HG02759 (cell line): ENCODE measurements at regions not wholly inside any gene's neighbourhood (a gene's known extent, or its start where the extent isn't known, plus 50 kb on each side); places are given as distances from the start of the nearest gene placed in this dataset.
A peak's percentile ranks its signal among the peaks of the same experiment; 100 is the strongest.
"Not testable (repeated sequence)": the region's sequence is repeated elsewhere in the genome, so short reads cannot be mapped to it uniquely, and the experiment has no call there.

Source experiments
- ATAC-seq: cut with Tn5 transposase; IDR thresholded peaks from one replicate; pipeline ENCODE4 v1.9.1; 2021; ENCODE audit warnings: mild to moderate bottlenecking, moderate library complexity; ENCODE audit not compliant: unreplicated experiment

DNA sequence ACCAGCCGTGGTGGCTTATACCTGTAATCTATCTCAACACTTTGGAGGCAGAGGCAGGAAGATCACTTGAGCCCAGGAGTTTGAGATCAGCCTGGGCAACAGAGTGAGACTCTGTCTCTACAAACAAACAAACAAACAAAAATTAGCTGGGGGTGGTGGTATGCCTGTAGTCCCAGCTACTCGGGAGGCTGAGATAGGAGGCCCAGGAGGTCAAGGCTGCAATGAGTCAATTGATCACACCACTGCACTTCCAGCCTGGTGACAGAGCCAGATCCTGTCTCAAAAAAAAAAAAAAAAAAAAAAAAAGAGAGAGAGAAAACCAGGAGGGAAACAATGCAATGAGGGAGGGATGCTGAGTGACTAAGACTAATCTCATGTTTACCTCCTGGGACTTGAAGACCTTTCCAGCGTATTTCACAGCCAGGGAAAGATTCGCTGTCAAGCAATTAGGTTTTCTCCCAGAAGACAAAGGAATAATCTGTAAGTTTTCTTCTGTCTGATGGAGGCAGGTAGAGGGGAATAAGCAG is 51.1 kb upstream of the MIER3 start:
- ATAC-seq = no peak

DNA sequence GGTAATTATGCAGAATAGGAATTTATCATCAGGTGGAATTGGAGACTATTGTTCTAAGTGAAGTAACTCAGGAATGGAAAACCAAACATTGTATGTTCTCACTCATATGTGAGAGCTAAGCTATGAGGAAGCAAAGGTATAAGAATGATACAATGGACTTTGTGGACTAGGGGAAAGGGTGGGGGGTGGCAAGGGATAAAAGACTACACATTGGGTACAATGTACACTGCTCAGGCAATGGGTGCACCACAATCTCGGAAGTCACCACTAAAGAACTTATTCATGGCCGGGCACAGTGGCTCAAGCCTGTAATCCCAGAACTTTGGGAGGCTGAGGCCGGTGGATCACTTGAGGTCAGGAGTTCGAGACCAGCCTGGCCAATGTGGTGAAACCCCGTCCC is 51.6 kb upstream of the MIER3 start:
- not testable (repeated sequence) for ATAC-seq

DNA sequence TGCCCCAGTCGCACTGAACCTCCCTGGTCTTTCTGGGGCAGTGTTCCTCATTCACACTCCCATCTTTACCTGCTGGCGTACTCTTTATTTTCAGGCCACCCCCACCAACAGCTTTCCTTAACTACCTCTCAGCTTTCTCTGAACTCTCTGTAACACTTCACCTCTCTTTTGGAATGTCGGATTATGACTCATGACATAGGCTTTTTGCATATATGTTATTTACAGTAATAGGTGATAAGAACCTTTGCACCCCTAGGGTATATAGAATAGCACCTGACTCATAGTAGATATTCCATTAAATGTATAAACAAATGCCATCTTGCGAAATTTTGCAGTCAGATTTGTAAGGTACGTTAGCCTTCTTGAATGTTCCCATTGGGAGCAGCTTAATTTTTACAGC is 52.9 kb upstream of the MIER3 start:
- ATAC-seq = no peak

GRCh38 chr5:57007344-57007743 is 55.4 kb upstream of the MIER3 start:
- ATAC-seq = peak; percentile 55

GRCh38 chr5:57009811-57010210 is 57.9 kb upstream of the MIER3 start:
- no peak for ATAC-seq

- ATAC-seq = no peak
These were observed 58.9 kb upstream of the MIER3 start for GRCh38 chr5:57010786-57011185.

- ATAC-seq = no peak
These were observed 60.6 kb upstream of the MIER3 start for GRCh38 chr5:57012511-57012910.

DNA sequence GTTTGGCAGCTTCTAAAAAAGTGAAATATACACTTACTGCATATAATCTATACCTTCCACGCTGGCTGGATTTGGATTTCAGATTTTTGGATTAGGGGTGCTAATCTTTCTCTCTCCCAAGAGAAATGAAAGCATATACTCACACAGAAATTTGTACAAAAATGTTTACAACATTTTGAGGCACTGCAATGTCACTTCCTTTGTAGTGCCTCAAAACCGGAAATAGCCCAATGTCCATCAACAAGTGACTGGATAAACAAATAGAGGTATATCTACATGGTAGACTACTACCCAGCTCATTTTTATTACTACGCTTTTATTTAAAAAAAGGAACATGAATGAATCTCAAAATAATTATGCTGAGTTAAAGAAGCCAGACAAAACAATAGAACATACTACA is 74.0 kb upstream of the MIER3 start:
- no peak for ATAC-seq

- ATAC-seq = no peak
These were observed 76.2 kb upstream of the MIER3 start for GRCh38 chr5:57028161-57028560.

DNA sequence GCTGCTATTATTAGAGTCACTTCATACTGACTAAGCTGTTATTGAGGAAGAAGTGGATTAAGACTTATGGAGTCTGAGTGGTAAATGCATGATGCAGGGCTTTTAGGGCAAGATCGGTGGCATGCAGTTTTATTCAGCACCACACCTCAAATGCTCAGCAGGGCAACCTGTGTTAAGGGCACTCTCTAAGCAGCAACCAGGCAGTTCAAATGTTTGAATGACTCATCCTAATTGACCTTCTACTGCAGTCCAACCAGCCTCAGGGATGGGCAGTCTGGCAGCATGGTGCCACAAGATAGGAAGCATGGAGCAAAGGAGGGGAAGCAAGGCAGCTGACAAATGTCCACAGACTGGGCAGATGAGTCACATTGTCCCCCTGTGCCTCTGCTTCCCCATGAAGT is 80.2 kb upstream of the MIER3 start:
- ATAC-seq = no peak

DNA sequence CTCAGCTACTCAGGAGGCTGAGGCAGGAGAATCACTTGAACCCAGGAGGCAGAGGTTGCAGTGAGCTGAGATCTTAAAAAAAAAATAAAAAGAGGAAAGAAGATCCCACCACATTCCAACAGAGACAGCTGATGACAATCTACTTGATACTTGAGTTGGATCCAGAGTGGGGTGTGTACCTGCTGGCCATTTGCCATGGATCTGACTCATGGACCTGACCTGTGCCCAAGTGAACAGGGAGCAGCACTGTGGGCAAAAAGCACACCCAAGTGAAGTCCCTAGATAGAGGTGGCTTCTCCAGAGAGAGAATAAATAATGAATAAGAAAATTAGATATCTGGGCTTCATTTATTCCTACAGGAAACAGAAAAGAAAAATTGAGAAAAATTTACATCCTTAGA is 81.2 kb upstream of the MIER3 start:
- no peak for ATAC-seq

DNA sequence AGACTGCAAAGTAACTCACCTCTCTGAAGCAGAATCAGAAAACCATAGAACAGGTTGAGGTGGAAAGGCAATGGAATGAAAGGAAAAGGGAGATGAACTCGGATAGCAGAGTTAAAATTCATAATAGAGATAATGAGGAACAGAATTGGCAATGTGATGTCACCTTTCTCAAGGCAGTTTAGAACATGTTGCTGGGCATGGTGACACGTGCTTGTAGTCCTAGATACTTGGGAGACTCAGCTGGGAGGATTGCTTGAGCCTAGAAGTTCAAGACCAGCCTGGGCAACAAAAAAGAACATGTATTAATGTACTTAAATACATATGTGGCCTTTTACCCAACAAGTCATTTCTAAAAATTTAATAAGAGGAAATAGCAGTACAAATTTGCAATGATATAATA is 81.6 kb upstream of the MIER3 start:
- ATAC-seq = no peak

DNA sequence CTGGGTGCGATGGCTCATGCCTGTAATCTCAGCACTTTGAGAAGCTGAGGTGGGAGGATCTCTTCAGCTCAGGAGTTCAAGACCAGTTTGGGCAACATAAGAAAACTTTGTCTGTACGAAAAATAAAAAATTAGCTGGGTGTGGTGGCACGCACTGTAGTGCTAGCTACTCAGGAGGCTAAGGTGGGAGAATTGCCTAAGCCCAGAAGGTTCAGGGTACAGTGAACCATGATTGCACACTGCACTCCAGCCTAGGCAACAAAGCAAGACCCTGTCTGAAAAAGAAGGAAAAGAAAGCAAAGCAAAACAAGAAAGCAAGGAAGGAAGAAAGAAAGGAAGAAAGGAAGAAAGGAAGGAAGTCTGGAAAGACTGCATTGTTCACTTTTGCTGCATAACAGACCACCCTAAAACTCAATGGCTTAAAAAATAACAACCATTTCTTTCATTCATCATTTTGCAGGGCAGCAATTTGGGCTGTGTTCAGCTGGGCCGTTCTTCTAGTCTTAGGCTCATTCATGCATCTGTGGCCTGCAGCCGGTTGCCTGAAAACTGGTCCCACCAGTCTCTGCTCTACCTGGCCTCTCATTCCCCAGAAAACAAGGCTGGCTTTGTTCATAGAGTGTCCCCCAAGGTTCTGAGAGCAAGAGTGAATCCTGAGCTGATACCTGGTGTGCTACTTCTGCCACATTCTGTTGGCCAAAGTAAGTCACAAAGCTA is 82.4 kb upstream of the MIER3 start:
- ATAC-seq = no peak

DNA sequence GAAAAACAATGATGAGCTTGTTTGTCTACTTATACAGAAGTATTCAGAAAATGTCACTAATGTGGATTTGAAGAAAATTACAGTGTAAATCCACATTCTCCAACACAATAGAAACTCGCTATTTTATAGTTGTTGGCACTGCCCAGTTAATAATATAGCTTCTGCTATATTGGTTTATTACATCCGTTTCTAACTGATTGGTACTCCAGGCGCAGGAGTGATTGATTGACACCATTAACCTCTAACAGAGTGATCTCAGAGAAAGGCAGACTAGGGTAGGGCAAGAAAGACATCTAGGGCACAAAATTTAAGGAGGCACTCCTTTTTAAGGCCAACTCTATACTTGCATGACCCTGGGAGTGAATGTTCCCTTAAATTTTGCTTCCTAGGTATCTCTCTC is 84.0 kb upstream of the MIER3 start:
- no peak for ATAC-seq

DNA sequence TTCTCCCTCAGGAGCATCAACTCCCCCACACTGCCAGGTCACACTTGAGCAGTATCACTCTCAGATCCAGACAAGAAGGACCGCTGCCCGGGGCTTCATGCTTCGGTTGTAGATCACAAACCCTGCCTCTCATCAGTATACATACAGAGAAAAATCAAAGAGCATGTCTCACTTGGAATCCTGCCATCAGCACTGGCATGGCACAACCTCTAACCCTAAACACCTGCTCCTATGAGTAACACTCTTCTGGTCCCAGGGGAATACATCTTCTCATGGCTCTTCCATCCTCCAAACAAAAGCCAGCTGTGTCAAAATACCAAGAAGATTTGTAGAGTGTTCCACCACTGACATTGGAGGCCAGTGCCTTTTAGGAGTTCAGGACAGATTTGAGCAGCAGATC is 84.8 kb upstream of the MIER3 start:
- ATAC-seq = no peak

GRCh38 chr5:57037355-57037754 is 85.4 kb upstream of the MIER3 start:
- no peak for ATAC-seq

DNA sequence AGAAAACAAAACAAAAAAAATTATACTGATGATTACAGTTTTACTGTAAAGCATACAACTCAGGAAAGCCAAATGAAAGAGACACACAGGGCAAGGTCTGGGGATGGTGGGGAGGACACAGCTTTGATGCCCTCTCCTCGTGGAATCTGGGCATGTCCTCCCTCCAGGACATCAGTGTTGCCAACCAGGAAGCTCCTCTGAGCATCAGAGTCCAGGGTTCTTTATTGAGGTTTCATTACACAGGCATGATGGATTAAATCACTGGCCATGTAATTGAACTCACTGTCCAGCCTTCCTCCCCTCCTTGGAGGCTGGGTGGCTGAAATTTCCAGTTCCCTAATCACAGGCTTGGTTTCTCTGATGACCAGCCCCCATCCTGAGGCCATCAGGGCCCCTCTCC is 89.6 kb upstream of the MIER3 start:
- ATAC-seq = no peak

DNA sequence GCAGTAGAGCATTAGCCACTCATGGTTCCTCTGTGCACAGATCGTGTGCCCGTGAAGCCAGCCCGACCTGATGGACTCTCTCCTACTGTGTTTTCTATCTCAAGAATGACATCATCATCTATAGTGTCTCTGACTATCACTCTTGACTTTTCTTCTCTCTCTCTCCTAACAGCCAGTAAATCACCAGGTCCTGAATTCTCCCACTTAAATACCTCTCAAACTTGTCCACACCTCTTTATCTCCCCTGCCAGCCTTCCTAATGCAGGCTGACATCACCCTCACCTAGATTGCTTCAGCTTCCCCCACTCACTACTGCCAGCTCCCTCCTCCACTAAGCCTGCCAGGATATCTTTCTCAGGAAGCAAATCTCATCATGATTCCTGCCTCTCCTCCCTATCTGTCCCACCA is 90.6 kb upstream of the MIER3 start:
- ATAC-seq = no peak

- ATAC-seq = no peak
These were observed 102.2 kb upstream of the MIER3 start for GRCh38 chr5:57054135-57054534.

- no peak for ATAC-seq
These were observed 102.7 kb upstream of the MIER3 start for GRCh38 chr5:57054671-57055070.

DNA sequence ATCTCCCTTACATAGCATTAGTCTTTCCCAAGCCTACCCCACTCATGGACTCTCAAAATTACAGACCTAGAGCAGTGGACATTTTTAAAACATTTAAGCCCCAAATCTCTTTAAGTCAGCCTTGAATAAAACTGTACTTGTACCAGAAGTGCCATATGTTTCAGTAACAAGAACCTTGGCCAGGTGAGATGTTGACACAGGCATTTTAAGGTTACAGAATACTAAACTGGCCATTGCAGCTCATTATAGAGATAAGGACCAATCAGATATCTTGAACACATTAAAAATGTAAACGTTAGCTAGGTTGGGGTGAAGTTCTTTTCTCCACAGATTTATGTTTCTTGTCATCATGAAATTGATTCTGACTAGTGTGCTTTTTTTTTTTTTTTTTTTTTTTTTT is 103.8 kb upstream of the MIER3 start:
- ATAC-seq = no peak

GRCh38 chr5:57063773-57064172 is 110.1 kb upstream of the GPBP1 start:
- no peak for ATAC-seq

GRCh38 chr5:57066924-57067596 is 106.8 kb upstream of the GPBP1 start:
- no peak for ATAC-seq
